GM21825 (cell line): ENCODE measurements at regions not wholly inside any gene's neighbourhood (a gene's known extent, or its start where the extent isn't known, plus 50 kb on each side); places are given as distances from the start of the nearest gene placed in this dataset.
"Not testable (repeated sequence)": the region's sequence is repeated elsewhere in the genome, so short reads cannot be mapped to it uniquely, and the experiment has no call there.

Source experiments
- ATAC-seq: cut with Tn5 transposase; IDR thresholded peaks from one replicate; pipeline ENCODE4 v1.9.1; 2021; ENCODE audit warnings: mild to moderate bottlenecking, moderate library complexity; ENCODE audit not compliant: unreplicated experiment

DNA sequence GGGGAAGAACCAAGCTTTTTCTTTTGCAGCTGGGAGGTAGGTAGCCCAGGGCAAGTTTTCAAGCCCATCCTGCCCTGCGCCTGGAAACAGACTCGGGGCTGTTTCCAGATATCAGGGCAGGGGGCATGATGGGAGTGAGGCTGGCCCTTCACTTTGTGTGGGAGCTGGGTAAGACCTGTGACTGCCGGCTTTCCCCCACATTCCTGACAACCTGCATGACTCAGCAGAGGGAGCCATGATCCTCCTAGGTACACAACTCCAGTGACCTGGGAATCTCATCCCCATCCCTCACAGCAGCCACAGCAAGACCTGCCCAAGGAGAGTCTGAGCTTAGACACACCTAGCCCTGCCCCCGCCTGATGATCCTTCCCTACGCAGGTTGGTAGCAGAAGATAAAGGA lies 280.8 kb downstream of the SOX4 start:
- no peak for ATAC-seq

DNA sequence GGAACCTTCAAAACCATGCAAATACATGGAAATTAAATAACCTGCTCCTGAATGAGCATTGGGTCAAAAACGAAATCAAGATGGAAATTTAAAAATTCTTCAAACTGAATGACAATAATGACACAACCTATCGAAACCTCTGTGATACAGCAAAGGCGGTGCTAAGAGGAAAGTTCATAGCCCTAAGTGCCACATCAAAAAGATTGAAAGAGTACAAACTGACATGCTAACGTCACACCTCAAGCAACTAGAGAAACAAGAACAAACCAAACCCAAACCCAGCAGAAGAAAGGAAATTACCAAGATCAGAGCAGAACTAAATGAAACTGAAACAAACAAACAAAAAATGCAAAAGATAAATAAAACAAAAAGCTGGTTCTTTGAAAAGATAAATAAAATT lies 283.5 kb downstream of the SOX4 start:
- ATAC-seq = not testable (repeated sequence)

GRCh38 chr6:21880249-21880648 lies 286.7 kb downstream of the SOX4 start:
- not testable (repeated sequence) for ATAC-seq

- no peak for ATAC-seq
These were observed 288.5 kb downstream of the SOX4 start for GRCh38 chr6:21881969-21882465.

DNA sequence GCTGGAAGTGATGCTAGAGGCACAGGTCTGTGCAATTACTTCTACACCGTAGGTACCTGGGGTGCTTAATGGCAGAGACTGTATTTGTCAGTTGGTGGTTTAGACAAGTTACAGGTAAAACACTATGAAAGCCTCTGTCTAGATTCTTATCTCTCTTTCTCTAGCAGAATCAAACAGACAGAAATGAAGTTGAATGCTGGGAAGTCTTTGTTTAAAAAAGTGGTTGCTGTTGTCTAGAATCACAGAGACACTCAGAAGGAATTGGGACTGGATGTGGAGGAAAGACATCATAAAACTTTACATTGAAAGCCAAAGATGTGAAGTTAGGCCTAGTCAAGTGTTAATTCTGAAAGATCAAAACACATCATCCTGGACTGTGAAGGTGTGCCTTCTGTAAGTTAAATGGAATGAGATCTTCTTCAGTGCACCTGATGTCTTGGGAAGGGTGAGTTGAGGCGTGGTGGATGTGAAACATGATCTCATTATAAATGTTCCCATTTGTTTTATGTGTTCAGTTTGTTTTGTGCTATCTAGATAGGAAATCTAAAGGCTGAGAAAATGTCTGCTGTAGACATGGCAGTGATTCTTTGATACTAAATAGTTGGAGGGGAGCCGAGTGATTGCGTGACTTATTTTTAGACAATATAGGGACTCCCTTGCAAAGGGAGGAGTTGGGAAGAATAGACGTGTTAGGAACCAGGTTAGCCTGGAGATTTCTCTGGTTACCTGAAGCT lies 290.2 kb downstream of the SOX4 start:
- no peak for ATAC-seq

GRCh38 chr6:21885111-21885510 lies 291.6 kb downstream of the SOX4 start:
- ATAC-seq = no peak

GRCh38 chr6:21885532-21886114 lies 292.1 kb downstream of the SOX4 start:
- no peak for ATAC-seq

DNA sequence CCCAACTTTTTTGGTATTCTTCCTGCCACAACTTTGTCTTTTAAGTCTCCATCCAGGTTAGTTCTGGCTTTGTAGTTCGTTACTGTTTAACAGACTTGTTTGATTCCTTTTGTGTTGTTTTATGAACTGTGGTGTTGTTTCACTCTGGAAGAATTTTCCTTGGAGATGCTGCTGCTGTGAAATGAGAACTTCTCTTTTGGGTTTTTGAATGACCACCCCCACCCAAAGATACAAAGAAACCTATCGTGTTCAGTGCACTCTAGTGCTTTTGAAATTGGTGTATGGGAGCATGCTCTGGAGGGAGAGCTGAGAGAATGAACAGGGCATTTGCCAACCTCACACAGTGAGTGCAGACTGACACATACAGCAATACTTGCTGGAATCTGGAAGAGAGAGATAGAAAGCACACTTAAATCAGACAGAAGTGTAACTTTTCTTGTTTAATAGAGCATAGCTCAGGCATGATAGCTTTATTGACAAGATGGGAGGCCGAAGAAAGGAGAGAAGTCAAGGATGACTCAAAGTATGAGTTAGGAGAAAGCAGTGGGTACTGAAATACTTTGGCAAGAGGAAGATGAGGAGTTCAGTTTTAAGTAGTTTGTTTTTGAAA lies 293.1 kb downstream of the SOX4 start:
- no peak for ATAC-seq

GRCh38 chr6:21887231-21888185 lies 294.0 kb downstream of the SOX4 start:
- ATAC-seq = no peak

DNA sequence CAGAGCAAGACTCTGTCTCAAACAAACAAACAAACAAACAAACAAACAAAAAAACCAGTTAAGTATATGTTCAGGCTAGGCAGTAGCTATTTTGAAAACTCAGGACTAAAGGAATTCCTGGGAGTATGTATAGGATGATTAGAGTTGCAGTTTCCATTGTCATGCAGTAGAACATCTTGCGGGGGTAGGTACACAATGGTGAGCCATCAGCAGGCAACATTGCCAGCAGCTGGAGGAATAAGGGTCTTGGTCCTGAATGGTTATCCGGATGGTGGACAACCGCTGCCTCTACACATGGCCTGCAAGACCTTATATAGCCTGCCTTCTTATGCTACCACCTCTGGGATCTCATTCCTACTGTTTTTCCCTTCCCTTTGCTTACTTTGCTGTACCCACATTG lies 297.5 kb downstream of the SOX4 start:
- no peak for ATAC-seq

DNA sequence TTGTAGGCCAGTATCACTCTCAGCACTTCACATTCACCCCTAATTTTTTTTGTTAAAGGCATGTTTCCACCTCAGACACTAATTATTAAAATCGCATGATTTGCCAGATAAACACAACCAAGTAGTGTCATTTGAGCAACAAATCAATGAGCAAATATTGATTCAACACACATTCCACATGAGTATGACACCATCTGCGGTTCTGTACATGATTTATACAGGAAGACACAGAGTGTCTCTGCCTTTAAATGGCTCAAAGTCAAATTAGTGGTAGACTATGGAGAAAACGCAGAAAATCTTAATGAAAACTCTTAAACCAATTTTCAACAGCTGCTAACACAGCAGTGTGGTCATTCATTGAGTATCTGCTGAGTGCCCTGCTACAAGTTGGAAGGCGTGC lies 300.2 kb downstream of the SOX4 start:
- no peak for ATAC-seq

- ATAC-seq = no peak
These were observed 302.0 kb downstream of the SOX4 start for GRCh38 chr6:21895555-21895954.

DNA sequence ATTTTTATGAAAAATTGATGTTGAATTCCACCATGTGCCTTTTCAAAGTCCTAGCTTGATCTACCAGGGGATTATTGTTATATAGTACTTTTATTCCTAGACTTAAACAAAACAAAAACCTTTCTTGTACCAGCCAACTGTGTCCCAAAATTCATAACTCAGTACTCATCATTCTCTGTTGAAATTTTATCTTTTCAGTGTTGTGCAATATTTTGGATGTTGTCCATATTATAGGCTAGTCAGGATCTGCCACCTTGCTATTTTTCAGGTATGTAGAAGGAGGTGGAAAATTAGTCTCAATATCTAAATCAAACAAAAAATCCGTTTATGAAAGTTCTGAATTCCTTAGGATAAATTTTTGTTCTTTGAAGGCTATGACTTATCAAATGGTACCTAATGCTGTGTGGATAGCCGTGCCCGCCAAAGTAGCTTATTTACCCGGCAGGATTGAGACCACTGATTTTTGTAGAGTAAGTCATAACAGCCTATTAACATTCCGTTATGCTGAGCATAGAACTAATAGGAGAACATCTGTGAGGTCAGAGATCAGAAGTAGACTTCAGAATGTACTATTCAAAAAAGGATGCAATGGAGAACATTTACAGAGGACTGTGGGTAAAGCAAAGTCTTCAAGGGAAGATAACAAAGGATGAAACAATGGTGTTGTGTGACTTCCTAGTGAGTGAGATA lies 304.7 kb downstream of the SOX4 start:
- no peak for ATAC-seq

GRCh38 chr6:21899708-21900107 lies 306.2 kb downstream of the SOX4 start:
- no peak for ATAC-seq

DNA sequence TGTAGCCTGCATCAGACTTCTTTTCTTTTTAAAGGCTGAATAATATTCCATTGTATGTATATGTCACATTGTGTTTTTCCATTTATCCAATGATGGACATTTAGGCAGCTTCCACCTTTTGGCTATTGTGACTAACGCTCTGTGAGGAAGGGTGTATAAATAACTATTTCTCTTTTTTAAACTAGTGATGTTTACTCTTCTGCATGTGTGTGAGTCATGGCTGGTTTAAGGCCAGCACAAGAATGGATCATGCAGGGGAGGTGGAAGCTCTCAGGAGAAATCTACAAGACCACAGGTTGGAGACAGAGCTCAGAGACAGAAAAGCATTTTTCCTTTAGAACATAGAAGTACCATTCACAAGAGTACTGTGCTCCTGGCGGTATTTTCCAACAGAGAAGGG lies 307.2 kb downstream of the SOX4 start:
- ATAC-seq = no peak

DNA sequence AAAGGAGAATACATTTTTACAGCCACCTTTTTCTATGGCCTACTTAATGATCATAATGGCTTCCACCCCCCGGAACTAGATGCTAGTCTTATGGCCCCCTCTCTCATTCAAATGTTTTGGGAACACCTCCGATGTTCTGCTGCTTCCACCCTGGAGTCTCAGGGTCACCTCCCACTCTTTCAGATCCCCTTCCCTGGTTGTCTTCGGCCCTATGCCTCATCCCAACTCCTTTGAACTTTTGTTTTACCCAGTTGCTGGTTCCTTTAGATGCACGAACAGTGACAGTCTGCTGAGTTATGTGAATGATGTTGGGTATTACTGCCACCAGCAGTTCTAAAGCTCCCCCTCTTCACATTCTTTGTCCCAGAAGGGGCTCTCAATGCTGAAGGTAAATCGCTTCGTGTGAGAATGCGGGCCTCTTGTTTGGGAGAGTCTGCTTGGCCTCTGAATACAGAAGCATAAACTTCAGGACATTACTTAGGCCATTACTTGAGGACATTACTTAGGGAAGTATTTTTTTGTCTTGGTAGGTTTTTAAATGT lies 309.1 kb downstream of the SOX4 start:
- no peak for ATAC-seq

DNA sequence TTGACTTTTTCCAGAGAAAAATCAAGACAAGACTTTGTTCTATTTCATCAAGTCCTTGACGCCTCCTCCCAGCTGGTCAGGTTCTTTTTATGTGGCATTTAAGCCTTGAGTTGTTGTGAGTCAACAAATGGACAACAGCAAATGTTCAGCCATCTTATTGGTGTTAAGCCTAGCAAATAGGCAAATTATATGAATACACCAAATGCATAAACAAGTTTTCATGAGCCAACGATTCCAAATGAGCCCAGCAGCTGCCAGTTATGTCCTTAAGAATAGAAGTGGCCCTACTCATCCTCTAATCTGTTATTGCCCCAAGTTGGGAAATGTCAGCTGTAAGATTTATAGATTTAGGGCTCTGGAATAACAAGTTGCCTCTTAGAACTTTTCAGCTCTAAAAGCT lies 312.0 kb downstream of the SOX4 start:
- ATAC-seq = no peak

DNA sequence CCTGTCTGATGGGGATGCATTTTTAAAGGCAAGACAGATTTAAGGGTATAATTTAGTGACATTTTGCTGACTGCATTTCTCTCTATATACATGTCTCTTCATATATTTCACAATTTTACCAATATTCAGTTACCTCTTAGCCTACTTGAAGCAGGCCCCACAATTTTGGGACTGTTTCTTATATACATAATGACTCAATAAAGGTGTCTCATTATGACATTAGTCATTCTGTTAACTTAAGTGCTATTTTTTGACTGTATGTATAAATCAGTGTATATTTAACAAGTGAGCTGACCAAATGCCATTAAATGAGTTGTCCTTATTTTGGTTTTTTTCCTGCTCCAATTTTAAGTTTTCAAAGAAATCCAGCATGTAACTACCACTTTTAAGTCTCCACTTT lies 313.3 kb downstream of the SOX4 start:
- ATAC-seq = no peak

- no peak for ATAC-seq
These were observed 313.7 kb downstream of the SOX4 start for GRCh38 chr6:21907291-21907690.

- ATAC-seq = no peak
These were observed 314.8 kb downstream of the SOX4 start for GRCh38 chr6:21908161-21908848.
